ENCODE measurements at regions not wholly inside any gene's neighbourhood (a gene's known extent, or its start where the extent isn't known, plus 50 kb on each side); places are given as distances from the start of the nearest gene placed in this dataset.

GRCh38 chr12:54700301-54700700, 52.1 kb upstream of the DCD start:
- TF ChIP-seq CTCF (IDR thresholded peaks at IDR 0.05; ENCODE audit: insufficient read depth, low read depth, low read length, missing control alignments) = no peak
- no peak overlapping the region for H3K4me3 ChIP-seq (ENCODE audit: low read depth, low read length)
- no peak for DNase-seq (ENCODE audit: low read depth)
